Omental fat pad (tissue), 3 donors: ENCODE measurements at regions not wholly inside any gene's neighbourhood (a gene's known extent, or its start where the extent isn't known, plus 50 kb on each side); places are given as distances from the start of the nearest gene placed in this dataset.

ENCODE experiments used
- ATAC-seq: fragments of 150-250 bp; one replicate; pipeline ENCODE4 v1.9.1; 2016; ENCODE audit warnings: mild to moderate bottlenecking, moderate library complexity; ENCODE audit not compliant: low FRiP score
- DNase-seq: peaks from one replicate; pipeline ENCODE4 v3.0.0-alpha.2; 2019; ENCODE audit warnings: low spot score
- CTCF ChIP-seq, 3 donors: fragments of 450-650 bp; IDR thresholded peaks; one replicate each; pipeline ENCODE4 v1.5.1; 2016 to 2017; ENCODE audit warnings: antibody characterized with exemption in 3 of 3, mild to moderate bottlenecking in 3 of 3, moderate library complexity in 2 of 3

GRCh38 chr10:58885146-58885545 is 291.3 kb upstream of the PHYHIPL start:
- no peak for TF ChIP-seq CTCF (IDR thresholded peaks at IDR 0.05)
- DNase-seq: no peak
- ATAC-seq: no peak

- DNase-seq (no peak), ATAC-seq (no peak)
- TF ChIP-seq CTCF (IDR thresholded peaks at IDR 0.05): no peak
These were observed 290.6 kb upstream of the PHYHIPL start for GRCh38 chr10:58885686-58886345.

GRCh38 chr10:58886406-58886805 is 290.0 kb upstream of the PHYHIPL start:
- ATAC-seq: no peak

GRCh38 chr10:58887474-58887873 is 289.0 kb upstream of the PHYHIPL start:
- TF ChIP-seq CTCF (IDR thresholded peaks at IDR 0.05): no peak
- DNase-seq (no peak), ATAC-seq (no peak)

More at GRCh38 chr10:58886406-58886805, 290.0 kb upstream of the PHYHIPL start:
- TF ChIP-seq CTCF (IDR thresholded peaks at IDR 0.05): no peak
- no peak for DNase-seq

- no peak for ATAC-seq
- no peak for TF ChIP-seq CTCF (IDR thresholded peaks at IDR 0.05)
These were observed 287.5 kb upstream of the PHYHIPL start for GRCh38 chr10:58888957-58889356.

GRCh38 chr10:58892031-58892531 is 284.4 kb upstream of the PHYHIPL start:
- TF ChIP-seq CTCF (IDR thresholded peaks at IDR 0.05): no peak
- ATAC-seq: no peak
- DNase-seq: no peak

More at GRCh38 chr10:58888957-58889356, 287.5 kb upstream of the PHYHIPL start:
- no peak for DNase-seq

GRCh38 chr10:58894929-58895328 is 281.5 kb upstream of the PHYHIPL start:
- ATAC-seq (no peak), DNase-seq (no peak)
- no peak for TF ChIP-seq CTCF (IDR thresholded peaks at IDR 0.05)
